VCaP (cell line): ENCODE measurements at regions not wholly inside any gene's neighbourhood (a gene's known extent, or its start where the extent isn't known, plus 50 kb on each side); places are given as distances from the start of the nearest gene placed in this dataset.

Experiments
- H3K27ac ChIP-seq: fragments of 450-650 bp; 2 replicates; pipeline ENCODE4 v1.5.1; 2017
- TF ChIP-seq, protein P1 (sequence below): fragments of 450-650 bp; conservative IDR thresholded peaks from 2 replicates; pipeline ENCODE4 v1.5.1; 2017; ENCODE audit warnings: mild to moderate bottlenecking, moderate library complexity

DNA sequence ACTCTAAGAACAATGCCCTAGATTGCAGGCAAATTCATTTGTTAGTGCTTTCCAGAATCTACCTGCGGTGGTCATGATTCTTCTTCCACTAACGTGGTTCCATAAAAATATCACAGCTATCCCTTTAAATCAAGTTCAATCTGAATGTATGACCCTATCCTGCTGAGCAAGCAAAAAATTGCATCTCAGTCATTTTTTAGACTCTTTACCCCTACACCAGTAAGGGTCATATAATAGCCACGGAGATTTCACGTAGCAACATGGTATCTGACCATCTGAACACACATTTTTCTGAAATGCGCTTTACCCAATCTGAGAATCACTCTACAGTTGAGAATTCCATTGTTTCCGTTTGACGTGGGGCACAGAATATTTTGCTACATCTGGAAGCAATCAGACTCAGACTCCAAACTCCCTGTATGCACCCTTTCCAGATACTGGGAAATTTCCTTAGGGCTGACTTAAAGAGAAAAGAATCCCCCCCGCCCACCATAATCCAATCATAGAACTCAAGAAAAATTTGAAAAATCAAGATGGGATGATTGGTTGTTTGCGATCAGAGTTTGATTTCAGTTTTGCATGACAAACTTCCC is 699.2 kb upstream of the ZP4 start:
- TF ChIP-seq, protein P1, sequence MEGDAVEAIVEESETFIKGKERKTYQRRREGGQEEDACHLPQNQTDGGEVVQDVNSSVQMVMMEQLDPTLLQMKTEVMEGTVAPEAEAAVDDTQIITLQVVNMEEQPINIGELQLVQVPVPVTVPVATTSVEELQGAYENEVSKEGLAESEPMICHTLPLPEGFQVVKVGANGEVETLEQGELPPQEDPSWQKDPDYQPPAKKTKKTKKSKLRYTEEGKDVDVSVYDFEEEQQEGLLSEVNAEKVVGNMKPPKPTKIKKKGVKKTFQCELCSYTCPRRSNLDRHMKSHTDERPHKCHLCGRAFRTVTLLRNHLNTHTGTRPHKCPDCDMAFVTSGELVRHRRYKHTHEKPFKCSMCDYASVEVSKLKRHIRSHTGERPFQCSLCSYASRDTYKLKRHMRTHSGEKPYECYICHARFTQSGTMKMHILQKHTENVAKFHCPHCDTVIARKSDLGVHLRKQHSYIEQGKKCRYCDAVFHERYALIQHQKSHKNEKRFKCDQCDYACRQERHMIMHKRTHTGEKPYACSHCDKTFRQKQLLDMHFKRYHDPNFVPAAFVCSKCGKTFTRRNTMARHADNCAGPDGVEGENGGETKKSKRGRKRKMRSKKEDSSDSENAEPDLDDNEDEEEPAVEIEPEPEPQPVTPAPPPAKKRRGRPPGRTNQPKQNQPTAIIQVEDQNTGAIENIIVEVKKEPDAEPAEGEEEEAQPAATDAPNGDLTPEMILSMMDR = no peak
- no peak overlapping the region for H3K27ac ChIP-seq

DNA sequence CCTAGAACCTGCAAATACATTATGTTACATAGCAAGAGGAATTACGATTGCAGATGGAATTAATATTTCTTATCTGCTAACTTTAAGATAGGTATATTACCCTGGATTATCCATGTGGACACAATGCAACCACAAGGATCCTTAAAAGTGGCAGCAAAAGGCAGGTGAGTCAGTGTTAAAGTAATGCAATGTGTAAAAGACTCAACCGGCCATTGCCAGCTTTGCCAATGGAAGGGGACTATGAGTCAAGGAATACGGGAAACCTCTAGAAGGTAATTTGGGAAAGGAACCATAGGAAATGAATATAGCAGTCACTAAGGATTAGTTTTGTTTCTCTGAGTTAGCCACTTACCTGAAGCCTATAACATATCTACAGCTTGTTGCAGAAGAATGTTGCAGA is 692.1 kb upstream of the ZP4 start:
- TF ChIP-seq, protein P1 = no peak
- H3K27ac ChIP-seq = no peak overlapping the region

DNA sequence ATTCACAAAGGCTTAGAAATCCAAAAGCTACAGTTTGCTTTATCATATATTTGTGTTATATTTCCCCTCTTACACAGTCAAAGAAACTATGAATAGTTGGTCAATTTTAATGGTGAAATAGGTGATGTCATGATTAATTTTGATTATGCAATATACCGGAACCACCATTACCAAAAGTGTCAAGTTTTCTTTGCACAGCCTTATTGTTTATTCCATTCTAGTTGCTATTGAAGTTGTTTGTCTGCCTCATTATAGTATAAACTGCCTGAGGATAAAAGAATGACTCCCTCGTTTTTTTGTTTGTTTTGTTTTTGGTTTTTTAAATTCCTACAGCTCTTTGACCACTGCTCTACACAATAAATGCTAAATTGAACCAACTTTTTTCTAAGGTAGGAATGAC is 690.6 kb upstream of the ZP4 start:
- H3K27ac ChIP-seq = no peak overlapping the region
- TF ChIP-seq, protein P1 = no peak

DNA sequence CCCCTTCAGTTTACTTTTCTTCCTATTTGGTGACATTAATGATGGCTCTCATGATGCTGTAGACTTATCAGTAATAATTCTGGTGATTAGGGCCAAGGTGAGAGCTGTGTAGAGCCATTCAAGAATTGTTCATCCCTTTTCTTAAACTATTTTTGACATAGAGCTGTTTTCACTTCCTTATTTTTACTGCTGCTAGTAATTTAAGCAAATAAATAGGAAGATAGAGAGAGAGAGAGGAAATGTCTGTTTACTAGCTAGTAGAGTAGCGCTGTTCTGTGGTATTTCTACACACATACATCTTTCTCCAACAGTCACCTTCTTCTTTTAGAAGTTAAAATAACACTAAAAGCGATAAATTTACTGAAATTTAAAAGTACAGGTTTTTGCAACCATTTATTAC is 678.0 kb upstream of the ZP4 start:
- TF ChIP-seq, protein P1 = no peak
- H3K27ac ChIP-seq = no peak overlapping the region

DNA sequence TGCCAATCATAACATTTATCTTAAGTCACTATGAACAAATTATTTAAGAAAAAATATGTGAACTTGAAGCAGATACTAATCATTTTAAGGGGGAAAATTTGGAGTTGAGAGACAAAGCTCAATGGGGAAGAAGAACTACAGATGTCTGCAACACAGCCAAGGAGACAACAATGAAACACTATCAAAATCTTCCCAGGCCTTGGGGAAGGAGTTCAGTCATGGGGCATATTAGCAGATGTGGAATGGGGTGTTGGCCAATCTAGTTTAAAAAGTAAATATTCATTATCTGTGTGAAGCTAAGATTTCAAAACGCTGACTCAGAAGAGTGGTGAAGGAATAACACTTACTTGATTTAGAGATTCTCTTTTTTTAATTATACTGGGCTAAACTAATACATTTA is 671.6 kb upstream of the ZP4 start:
- H3K27ac ChIP-seq = no peak overlapping the region

DNA sequence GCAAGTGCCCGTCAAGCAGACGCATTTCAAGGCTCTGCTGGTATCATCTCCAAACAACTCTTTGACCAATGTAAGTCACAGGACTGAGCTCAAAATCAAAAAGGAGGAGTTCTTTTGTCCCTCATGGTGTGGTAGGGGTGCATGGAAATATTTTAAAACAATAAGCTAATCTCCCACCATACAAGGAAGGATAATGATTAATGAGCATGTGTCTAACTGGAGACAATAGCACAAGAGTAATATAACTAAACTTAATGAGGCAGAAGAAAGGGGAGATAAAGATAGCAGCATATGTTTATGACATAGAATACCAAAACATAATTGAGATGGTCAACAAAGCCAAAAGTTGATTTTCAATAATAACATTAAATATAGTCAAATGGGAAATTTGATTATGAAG is 668.0 kb upstream of the ZP4 start:
- TF ChIP-seq, protein P1 = no peak
- no peak overlapping the region for H3K27ac ChIP-seq

More for the DNA sequence above, 671.6 kb upstream of the ZP4 start:
- TF ChIP-seq, protein P1 = no peak

DNA sequence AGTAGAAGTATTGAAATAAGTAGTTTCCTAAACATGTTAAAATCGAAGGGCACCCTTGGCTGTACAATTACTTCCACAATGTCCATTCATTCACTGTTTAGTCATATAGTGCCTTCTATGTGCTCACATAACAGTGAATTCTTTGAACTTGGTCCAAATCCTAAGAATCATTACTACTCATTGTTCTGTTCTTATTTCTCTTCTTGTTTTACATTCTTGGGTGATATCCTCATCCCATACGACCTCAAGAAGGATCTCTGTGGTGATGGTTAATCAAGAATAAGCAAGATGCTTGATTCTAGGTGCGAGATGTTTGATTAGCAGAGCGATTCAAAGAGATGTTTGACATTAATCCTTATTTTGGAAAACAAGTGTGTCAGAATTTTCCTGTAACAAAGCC is 667.4 kb upstream of the ZP4 start:
- no peak overlapping the region for H3K27ac ChIP-seq
- TF ChIP-seq, protein P1 = no peak

DNA sequence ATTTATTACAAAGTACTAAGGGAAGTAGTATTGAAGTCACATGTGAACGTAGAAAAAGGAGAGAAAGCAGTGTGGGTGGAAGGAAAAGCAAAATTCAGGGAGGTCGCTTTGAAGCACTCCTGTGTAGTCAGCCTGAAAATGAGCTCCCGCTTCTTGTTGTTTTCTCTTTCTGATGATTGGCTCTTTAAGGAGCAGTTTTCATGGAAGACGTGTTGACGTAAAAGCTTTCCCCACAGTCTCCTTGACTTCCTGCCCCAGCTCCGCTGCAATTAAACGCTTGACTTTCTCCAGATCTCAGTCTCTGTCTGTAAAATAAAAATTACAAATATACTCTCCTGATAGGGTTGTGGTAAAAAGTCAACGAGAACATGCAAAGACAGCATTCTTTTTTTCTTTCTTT is 661.5 kb upstream of the ZP4 start:
- TF ChIP-seq, protein P1 = no peak
- H3K27ac ChIP-seq = no peak overlapping the region
